Left forelimb (tissue), 1 donor: ENCODE measurements at regions not wholly inside any gene's neighbourhood (a gene's known extent, or its start where the extent isn't known, plus 50 kb on each side); places are given as distances from the start of the nearest gene placed in this dataset.

Experiments
- DNase-seq: peaks from one replicate; pipeline ENCODE4 v3.0.0-alpha.2; 2018; ENCODE audit warnings: low spot score

- DNase-seq, result peak; percentile 82
These were observed 52.0 kb downstream of the MAGEF1 start for GRCh38 chr3:184659797-184660301.

GRCh38 chr3:184658223-184658928 is 53.5 kb downstream of the MAGEF1 start:
- no peak for DNase-seq

DNA sequence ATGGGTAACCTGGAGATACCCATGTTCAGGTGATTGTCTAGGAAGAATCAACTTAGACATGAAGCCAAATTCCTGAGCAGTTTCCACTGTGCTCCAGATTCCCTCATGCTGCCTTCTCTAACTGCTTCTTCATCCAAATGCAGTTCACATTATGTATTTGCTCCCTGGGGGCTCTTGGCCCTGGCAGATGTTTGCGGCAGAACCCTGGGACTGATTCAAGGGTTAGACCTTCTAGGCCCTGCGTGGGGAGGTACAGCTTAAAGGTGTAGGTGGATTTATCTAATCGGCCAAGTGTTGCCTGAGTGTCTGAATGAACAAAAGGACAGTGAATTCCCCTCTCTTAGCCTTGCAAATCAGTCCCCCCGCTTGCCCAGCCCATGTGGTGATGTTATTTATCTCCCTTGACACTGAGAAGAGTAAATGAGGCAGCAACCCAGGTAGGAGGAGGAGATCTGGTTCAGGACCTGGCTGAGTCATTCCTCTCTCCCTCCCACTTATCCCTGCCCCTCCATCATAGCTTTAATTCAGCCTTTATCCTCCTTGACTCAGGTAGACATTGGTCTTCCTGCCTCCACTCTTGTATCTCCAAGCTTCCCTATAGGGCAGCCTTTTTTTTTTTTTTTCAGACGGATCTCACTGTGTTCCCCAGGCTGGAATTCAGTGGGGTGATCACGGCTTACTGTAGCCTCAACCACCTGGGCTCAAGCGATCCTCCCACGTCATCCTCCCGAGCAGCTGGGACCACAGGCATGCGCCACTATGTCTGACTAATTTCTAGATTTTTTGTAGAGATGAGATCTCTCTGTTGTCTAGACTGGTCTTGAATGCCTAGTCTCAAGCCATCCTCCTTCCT is 54.8 kb downstream of the MAGEF1 start:
- no peak for DNase-seq

GRCh38 chr3:184656458-184656828 is 55.4 kb downstream of the MAGEF1 start:
- DNase-seq, result no peak

DNA sequence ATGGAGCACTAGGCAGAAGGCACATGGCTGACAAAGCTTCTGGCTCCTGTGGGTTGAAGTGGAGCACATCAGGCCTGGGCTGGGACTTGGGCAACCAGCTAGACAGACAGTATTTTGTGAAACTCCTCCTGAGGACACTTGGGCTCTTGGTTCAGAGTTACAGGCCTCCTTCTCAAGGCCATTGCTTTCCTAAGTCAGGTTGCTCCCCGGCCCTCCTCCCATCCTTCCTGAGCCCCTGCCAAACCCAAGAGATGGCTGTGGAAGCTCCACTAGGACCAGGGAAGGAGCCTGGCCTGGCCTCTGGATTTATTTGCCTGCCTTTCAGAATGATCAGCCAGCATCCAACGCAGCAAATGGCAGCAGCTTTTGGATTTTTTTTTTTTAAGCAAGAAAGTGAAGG is 56.3 kb downstream of the MAGEF1 start:
- DNase-seq, result no peak

DNA sequence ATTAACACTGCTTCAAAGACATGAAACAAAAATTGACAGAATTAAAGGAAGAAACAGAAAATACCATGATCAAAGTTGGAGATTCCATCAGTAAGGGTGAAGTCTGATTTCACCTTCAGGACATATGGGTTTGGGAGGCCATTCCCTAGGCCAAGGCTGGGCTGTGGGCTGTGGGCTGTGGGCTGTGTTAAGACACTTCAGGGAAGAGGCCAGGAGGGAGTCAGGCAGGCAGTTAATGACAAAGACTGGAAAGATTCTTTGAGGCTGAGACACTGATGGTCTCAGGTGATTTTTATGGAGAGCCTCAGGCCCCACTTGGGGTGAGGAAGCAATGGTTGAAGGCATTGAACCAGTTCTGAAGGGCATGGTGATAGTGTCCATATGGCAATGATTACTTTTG is 57.5 kb downstream of the MAGEF1 start:
- DNase-seq, result no peak

- no peak for DNase-seq
These were observed 59.4 kb downstream of the MAGEF1 start for GRCh38 chr3:184652465-184652864.

GRCh38 chr3:184651904-184652303 is 60.0 kb downstream of the MAGEF1 start:
- no peak for DNase-seq

- no peak for DNase-seq
These were observed 63.2 kb downstream of the MAGEF1 start for GRCh38 chr3:184648636-184649035.

GRCh38 chr3:184647405-184647936 is 64.4 kb downstream of the MAGEF1 start:
- no peak for DNase-seq

GRCh38 chr3:184645336-184645735 is 66.5 kb downstream of the MAGEF1 start:
- no peak for DNase-seq

DNA sequence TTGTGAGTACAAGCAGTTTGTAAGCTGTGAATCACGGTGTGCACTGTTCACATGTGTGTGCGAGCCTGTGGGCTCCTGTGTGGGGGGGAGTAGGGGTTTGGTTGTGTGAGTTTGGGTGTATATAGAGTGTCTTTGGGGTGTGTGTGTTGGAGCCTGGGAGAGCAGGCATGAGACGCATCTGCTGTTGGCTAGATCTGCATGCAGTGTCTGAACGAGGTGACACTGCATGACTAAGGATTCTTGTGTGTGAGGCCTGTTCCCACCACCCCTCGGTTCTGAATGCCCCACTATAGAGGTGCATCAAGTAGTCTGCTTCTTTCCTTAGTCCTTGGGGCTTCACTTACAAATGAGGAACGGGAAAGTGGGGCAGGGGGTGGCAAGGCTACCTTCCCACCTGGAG is 68.4 kb downstream of the MAGEF1 start:
- DNase-seq, result no peak

DNA sequence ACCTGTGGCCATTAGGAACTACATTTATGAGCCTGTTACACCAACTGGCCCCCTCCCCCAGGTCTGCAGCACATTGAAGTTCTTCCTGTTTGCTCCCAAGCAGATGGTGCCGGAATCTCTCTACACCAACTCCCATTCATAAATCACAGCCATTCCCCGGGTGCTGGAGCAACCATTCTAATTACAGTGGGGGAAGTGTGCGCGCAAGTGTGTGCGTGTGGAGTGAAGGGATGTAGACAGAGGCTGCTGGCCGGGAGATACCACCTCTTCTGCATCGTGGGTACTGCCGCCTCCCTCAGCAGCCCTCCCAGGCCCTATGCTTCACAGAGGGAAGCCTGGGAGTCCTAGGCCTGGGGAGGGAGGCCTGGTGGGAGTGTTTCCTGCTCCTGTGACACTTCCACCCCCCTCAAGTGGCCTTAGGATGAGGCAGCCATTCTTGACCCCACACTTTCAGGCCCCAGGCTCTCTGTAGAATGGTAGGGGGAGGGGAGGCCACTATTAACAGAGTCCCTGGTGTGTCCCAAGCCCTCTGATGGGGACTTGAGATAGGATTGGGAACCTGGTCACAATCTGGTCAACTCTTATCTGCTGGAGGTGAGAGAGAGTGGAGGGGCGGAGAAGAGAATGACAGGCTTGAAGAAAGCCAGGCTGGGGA is 69.1 kb downstream of the MAGEF1 start:
- DNase-seq, result no peak

DNA sequence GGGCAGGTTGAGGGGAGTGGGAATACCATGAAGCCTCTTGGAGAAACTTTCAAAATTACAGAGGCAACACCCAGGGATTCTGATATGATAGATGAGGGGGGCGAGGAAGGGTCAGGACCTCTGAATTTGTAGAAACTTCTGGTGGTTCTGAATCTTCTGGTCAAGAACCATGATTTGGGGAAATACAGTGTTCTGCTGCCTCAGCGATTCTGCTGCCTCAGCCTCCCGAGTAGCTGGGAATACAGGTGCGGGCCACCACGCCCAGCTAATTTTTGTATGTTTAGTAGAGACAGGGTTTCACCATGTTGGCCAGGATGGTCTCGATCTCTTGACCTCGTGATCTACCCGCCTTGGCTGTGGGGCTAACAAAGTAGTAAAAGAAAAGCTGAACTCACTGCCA is 70.4 kb downstream of the MAGEF1 start:
- DNase-seq, result no peak

DNA sequence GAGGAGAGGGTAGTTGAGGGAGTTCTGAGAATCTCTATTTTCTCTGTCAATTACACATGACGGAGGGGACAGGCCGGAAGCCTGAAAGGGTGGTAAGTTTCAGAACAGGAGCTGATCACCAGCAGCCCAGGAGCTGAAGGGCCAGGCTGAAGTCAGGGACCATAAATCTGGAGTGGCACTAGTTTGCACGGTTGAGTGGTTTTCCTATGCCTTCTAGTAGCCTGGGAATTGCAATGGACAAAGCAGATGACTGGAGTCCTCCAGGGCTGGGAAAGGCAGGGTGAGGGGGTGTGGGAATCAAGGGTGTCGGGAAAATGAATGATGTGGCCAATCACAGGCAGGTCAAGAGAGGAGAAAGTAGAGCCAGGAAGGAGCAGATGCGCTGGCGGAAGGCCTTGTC is 72.5 kb downstream of the MAGEF1 start:
- no peak for DNase-seq

DNA sequence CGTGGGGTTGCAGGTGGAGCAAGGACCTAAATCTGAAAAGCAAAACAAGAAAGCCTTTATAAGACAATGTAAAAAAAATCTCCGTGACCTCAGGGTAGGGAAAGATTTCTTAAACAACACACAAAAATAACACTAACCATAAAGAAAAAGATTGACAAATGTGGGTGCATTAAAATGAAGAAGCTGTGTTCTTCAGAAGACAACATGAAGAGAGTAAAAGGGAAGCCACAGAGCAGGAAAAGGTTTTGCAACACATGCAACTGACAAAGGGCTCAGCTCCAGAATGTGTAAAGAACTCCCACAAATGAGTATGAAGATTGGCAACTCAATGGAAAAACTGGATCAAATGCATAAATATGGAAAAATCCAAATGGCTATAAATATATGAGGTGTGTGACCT is 74.2 kb downstream of the MAGEF1 start:
- DNase-seq, result no peak

DNA sequence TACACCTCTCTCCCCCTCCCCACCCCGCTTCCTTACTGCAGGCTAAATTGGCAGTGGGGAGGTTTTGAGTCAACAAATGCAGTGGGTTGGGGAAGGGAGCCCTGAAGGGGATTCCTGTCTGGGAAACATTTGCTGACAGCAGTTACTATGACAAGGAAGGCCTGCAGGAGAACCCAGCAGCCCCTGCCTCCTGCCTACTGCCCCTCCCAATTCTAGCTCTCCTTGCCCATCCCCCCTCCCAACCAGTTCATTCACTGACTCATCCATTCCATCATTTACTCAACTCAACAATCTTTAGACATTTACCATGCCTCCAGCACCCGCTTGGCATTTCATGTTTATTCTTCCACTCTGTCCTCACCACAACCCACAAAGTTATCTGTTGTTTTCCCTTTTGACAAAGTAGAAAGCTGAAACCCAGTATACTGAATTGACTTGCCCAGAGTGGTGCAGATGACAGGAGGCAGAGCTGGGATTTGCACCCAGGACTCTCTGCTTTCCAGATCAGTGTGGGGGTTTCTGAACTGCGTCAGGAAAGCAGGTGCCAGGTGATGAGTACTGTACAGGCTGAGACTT is 75.0 kb downstream of the MAGEF1 start:
- no peak for DNase-seq

GRCh38 chr3:184635774-184636173 is 74.2 kb downstream of the EPHB3 start:
- no peak for DNase-seq

DNA sequence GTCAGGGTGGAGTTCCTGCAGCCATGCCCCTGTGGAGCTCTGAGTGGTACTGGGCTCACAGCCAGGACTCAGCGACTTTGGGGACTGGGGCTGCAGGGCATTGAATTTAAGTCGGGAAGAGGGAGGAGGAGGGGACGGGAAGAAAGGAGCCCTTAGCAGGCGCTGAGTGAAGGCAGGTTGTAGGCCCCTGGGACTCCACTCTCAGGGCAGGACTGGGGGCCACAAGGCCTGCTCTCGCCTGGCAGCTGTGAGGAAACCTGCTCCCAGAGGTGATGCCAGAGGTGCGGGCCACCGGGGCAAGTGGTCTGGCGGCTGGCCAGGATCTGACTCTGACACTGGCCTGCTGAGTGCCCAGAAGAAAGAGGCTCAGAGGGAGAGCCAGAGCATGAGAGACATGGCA is 73.5 kb downstream of the EPHB3 start:
- no peak for DNase-seq

DNA sequence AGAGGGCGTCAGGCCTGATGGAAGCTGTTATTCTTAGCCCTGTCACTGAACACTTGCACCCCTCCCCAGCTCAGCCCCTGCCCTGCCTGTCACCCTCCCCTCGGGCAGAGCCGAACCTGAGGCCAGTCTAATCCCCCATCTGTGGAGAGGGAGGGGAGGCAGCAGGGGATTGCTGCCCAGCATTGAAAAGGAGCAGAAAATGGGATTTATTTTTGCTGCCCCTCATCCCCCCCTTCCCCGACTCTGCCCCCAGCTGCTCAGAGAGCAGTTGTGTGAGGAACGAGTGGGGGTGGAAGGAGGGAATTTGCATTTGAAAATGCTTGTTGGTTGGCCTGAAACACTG is 71.6 kb downstream of the EPHB3 start:
- DNase-seq, result no peak

GRCh38 chr3:184632551-184633236 is 71.1 kb downstream of the EPHB3 start:
- no peak for DNase-seq
